ENCODE measurements at regions not wholly inside any gene's neighbourhood (a gene's known extent, or its start where the extent isn't known, plus 50 kb on each side); places are given as distances from the start of the nearest gene placed in this dataset.

DNA sequence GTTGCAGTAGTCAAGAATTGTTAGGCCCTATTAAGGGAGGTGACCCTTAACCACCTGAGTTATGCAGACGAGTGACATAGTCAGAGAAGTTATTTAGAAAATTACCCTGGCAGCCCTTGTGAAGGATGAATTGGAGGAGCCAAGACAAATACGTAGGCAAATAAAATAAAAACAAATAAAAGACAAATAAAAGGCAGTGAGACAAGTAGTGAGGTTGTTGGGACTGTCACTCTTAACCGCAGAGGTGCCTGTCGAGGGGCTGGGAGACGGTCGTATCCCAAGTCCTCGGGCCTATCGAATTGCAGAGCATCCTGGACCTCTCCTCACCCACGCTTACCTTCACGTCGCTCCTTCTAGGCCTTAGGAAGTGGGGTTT, 58.0 kb upstream of the ZC4H2 start:
- DNase-seq (ENCODE audit: low read depth in 2 of 2), result no peak
